OCI-LY7 (cell line): ENCODE measurements at regions not wholly inside any gene's neighbourhood (a gene's known extent, or its start where the extent isn't known, plus 50 kb on each side); places are given as distances from the start of the nearest gene placed in this dataset.

Experiments used
- BruUV-seq: library from RNA; stranded (reverse); fragments of 400-500 nt; replicated peaks from 2 replicates; lab custom pipeline; 2021; lab: Mats Ljungman, UMichigan
- CTCF ChIA-PET: fragments of 300-600 bp; sonication (Branson Sonifier 250); formaldehyde crosslinking; loops from one replicate; lab custom pipeline; 2022; ENCODE audit warnings: antibody characterized with exemption; ENCODE audit not compliant: unreplicated experiment; lab: Charles Lee
- POLR2A ChIA-PET: fragments of 300-600 bp; sonication (Branson Sonifier 250); formaldehyde crosslinking; loops from one replicate; lab custom pipeline; 2022; ENCODE audit warnings: antibody characterized with exemption; lab: Charles Lee
- DNase-seq: peaks from one replicate; pipeline ENCODE4 v3.0.0-alpha.2; 2015; ENCODE audit warnings: low spot score
- H2AFZ ChIP-seq: fragments of 200-600 bp; sonication (generic), shearing (Covaris generic); 2 replicates; pipeline ENCODE4 v1.6.1; 2014; ENCODE audit warnings: mild to moderate bottlenecking, antibody characterized with exemption, low read length, moderate library complexity
- H3K27ac ChIP-seq: fragments of 200-600 bp; sonication (generic); 2 replicates; pipeline ENCODE4 v1.5.1; 2014; ENCODE audit warnings: mixed run types, low read depth, mild to moderate bottlenecking, moderate library complexity, low read length, inconsistent platforms; ENCODE audit not compliant: poor library complexity, severe bottlenecking
- H3K36me3 ChIP-seq: fragments of 200-600 bp; sonication (generic); 2 replicates; pipeline ENCODE4 v1.6.1; 2014; ENCODE audit warnings: mild to moderate bottlenecking, antibody characterized with exemption, low read length, moderate library complexity, mixed read lengths; ENCODE audit not compliant: insufficient read depth
- H3K4me1 ChIP-seq: fragments of 200-600 bp; sonication (generic); 2 replicates; pipeline ENCODE4 v1.5.1; 2014; ENCODE audit warnings: mild to moderate bottlenecking, low read length; ENCODE audit not compliant: insufficient read depth, poor library complexity, severe bottlenecking
- H3K4me2 ChIP-seq: fragments of 200-600 bp; sonication (generic); 2 replicates; pipeline ENCODE4 v1.6.1; 2014; ENCODE audit warnings: mild to moderate bottlenecking, low read length
- H3K4me3 ChIP-seq: fragments of 200-600 bp; sonication (generic); 2 replicates; pipeline ENCODE4 v1.5.1; 2014; ENCODE audit warnings: mild to moderate bottlenecking, low read depth, low read length; ENCODE audit not compliant: poor library complexity, severe bottlenecking
- H3K79me2 ChIP-seq: fragments of 200-600 bp; sonication (generic); 2 replicates; pipeline ENCODE4 v1.6.1; 2016; ENCODE audit warnings: low read depth, mild to moderate bottlenecking, low read length, moderate library complexity, mixed read lengths; ENCODE audit not compliant: insufficient read depth
- H3K9me2 ChIP-seq: fragments of 200-600 bp; sonication (generic); 2 replicates; pipeline ENCODE4 v1.6.1; 2016; ENCODE audit warnings: mild to moderate bottlenecking, low read length, mixed read lengths; ENCODE audit not compliant: insufficient read depth
- H3K9me3 ChIP-seq: fragments of 200-600 bp; sonication (generic); 2 replicates; pipeline ENCODE4 v1.6.1; 2014; ENCODE audit warnings: mild to moderate bottlenecking, mixed run types, low read length, mixed read lengths
- H4K20me1 ChIP-seq: fragments of 200-600 bp; sonication (generic); 2 replicates; pipeline ENCODE4 v1.6.1; 2014; ENCODE audit warnings: mild to moderate bottlenecking, antibody characterized with exemption, low read length, moderate library complexity, mixed read lengths; ENCODE audit not compliant: insufficient read depth
- EZH2phosphoT487 ChIP-seq: fragments of 200-600 bp; sonication (generic); IDR thresholded peaks from 2 replicates; pipeline ENCODE4 v1.6.1; 2018; ENCODE audit warnings: low read depth, borderline replicate concordance, mild to moderate bottlenecking, mixed run types, antibody characterized with exemption, low read length, moderate library complexity, mixed read lengths
- intact Hi-C: fragments of 100-400 bp; cut with micrococcal nuclease; formaldehyde crosslinking; loops from one replicate; pipeline ENCODE4 v1.10.0; 2022; ENCODE audit not compliant: unreplicated experiment
- TF ChIP-seq, protein P1 (sequence below): fragments of 200-600 bp; sonication (generic); conservative IDR thresholded peaks from 2 replicates; pipeline ENCODE4 v1.5.1; 2014; ENCODE audit warnings: mild to moderate bottlenecking, antibody characterized with exemption, low read length, moderate library complexity, mixed read lengths

GRCh38 chr6:113664909-113665308 is 192.2 kb upstream of the MARCKS start:
- H4K20me1 ChIP-seq, result no peaks in the 10 kb centered on the region
- ChIA-PET POLR2A (interaction anchor here (1.4 to 2.5 kb wide), 3 partner anchors 9 to 17 kb away, joined by 4 to 15 read pairs (median 6); no protein-coding TSS in a partner anchor), CTCF (interaction anchor here (0.6 kb wide), 1 partner anchor 212 kb away, joined by 3 read pairs; no protein-coding TSS in a partner anchor)
- no peak overlapping the region for H3K4me2 ChIP-seq
- no peak overlapping the region for H3K4me3 ChIP-seq
- no peaks in the 10 kb centered on the region for H3K79me2 ChIP-seq
- H3K9me3 ChIP-seq, result no peaks in the 10 kb centered on the region
- BruUV-seq, result no TSS peak
- no peak overlapping the region for H3K27ac ChIP-seq
- peaks cover 14% of the 10 kb centered on the region for H3K4me1 ChIP-seq
- no peaks in the 10 kb centered on the region for H3K9me2 ChIP-seq
- no peak for DNase-seq
- intact Hi-C loops, result no loop called here
- no peak overlapping the region for H2AFZ ChIP-seq
- H3K36me3 ChIP-seq, result no peaks in the 10 kb centered on the region
- no peak for TF ChIP-seq EZH2phosphoT487
- TF ChIP-seq, protein P1, sequence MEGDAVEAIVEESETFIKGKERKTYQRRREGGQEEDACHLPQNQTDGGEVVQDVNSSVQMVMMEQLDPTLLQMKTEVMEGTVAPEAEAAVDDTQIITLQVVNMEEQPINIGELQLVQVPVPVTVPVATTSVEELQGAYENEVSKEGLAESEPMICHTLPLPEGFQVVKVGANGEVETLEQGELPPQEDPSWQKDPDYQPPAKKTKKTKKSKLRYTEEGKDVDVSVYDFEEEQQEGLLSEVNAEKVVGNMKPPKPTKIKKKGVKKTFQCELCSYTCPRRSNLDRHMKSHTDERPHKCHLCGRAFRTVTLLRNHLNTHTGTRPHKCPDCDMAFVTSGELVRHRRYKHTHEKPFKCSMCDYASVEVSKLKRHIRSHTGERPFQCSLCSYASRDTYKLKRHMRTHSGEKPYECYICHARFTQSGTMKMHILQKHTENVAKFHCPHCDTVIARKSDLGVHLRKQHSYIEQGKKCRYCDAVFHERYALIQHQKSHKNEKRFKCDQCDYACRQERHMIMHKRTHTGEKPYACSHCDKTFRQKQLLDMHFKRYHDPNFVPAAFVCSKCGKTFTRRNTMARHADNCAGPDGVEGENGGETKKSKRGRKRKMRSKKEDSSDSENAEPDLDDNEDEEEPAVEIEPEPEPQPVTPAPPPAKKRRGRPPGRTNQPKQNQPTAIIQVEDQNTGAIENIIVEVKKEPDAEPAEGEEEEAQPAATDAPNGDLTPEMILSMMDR, result no peak

DNA sequence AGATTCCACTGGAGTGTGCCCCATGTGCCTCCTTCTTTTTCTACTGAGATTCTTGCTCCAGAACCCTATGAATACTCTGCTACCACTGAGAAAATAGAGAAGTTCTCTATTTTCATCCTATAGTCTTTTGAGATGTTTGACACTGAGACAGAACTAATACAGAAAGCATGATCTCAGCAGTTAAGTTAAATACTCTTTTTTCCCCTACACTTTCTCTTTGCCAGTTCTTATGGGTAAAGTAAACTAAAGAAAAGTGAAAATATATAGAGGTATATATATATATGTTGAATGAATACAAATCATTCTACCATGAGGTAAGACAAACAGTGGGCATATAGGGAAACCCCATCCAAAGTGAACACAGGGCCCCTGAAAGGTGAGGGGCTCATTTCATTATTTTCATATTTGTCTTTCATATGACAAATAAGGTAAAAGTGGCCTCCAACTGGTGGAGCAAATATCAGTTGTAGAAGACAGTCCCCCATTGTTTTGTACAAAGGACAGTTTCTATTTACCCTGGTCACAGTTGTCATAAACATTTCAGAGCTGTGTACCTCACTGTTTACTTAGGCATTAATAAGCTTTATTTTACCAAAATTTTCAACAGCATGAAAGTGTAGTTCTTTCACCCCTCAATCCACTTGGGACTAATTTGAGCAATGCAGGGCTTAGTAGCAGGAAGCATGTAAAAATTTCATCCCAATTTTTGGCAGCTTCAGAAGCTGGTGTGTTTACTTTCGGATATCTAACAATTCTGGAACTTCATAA is 188.3 kb upstream of the MARCKS start:
- TF ChIP-seq EZH2phosphoT487, result no peak
- TF ChIP-seq, protein P1, result no peak
- Histone ChIP-seq H3K4me1 (no peaks in the 10 kb centered on the region), H2AFZ (no peak overlapping the region), H3K4me2 (no peak overlapping the region), H3K79me2 (no peaks in the 10 kb centered on the region), H3K9me3 (no peaks in the 10 kb centered on the region), H4K20me1 (no peaks in the 10 kb centered on the region), H3K9me2 (no peaks in the 10 kb centered on the region), H3K36me3 (no peaks in the 10 kb centered on the region), H3K4me3 (no peak overlapping the region), H3K27ac (no peak overlapping the region)
- BruUV-seq, result no TSS peak
- POLR2A ChIA-PET, result interaction anchor here (0.7 to 1.4 kb wide), 4 partner anchors 9 to 39 kb away, joined by 3 to 6 read pairs (median 6); no protein-coding TSS in a partner anchor
- intact Hi-C loops, result no loop called here
- CTCF ChIA-PET, result no interaction called here
- DNase-seq, result no peak

GRCh38 chr6:113669606-113670005 is 187.5 kb upstream of the MARCKS start:
- Histone ChIP-seq H3K4me1 (no peaks in the 10 kb centered on the region), H3K27ac (no peak overlapping the region), H3K9me2 (no peaks in the 10 kb centered on the region), H3K4me3 (no peak overlapping the region), H4K20me1 (no peaks in the 10 kb centered on the region), H3K79me2 (no peaks in the 10 kb centered on the region), H3K4me2 (no peak overlapping the region), H2AFZ (no peak overlapping the region), H3K9me3 (no peaks in the 10 kb centered on the region), H3K36me3 (no peaks in the 10 kb centered on the region)
- no peak for TF ChIP-seq EZH2phosphoT487
- TF ChIP-seq, protein P1, result no peak
- CTCF ChIA-PET, result no interaction called here
- no TSS peak for BruUV-seq
- DNase-seq, result no peak
- POLR2A ChIA-PET, result interaction anchor here (0.5 to 1.4 kb wide), 5 partner anchors 8 to 55 kb away, joined by 3 to 6 read pairs (median 5); no protein-coding TSS in a partner anchor
- intact Hi-C loops, result no loop called here
